ENCODE measurements at regions not wholly inside any gene's neighbourhood (a gene's known extent, or its start where the extent isn't known, plus 50 kb on each side); places are given as distances from the start of the nearest gene placed in this dataset.

DNA sequence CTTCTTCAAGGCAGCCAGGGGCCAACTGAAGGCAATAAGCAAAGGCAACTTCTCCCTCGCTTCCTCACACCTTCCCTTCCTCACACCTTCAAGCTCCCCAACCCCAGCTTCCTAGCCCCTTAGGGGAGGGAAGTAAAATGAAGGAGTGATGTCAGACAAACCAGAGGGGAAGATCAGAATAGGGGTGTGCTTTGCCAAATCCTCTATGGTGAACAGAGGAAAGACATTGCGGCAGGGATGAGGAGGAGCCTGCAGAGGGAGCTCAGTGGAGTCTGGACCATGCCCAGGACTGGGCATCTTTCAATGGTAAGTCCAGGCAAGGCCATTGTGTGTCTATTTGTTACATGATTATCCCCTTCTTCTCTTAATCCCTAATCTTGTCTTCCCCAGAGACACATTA is 164.0 kb downstream of the TSHZ3 start:
- no peak for TF ChIP-seq CTCF (IDR thresholded peaks at IDR 0.05)
- TF ChIP-seq POLR2A (IDR thresholded peaks at IDR 0.05), result no peak
- no peak for TF ChIP-seq POLR2AphosphoS5 (IDR thresholded peaks at IDR 0.05)
